Renal cortex interstitium (tissue), 11 donors: ENCODE measurements at regions not wholly inside any gene's neighbourhood (a gene's known extent, or its start where the extent isn't known, plus 50 kb on each side); places are given as distances from the start of the nearest gene placed in this dataset.
"Not testable (repeated sequence)": the region's sequence is repeated elsewhere in the genome, so short reads cannot be mapped to it uniquely, and the experiment has no call there.

Experiments used
- DNase-seq, 11 donors: peaks; one replicate each; pipeline ENCODE4 v3.0.0-alpha.2; 2013; ENCODE audit warnings: low read depth in 9 of 11, low spot score in 4 of 11; ENCODE audit errors: extremely low read depth in 1 of 11

- no peak for DNase-seq
Measured at GRCh38 chr3:72273615-72274014, 488.7 kb upstream of the PROK2 start.

GRCh38 chr3:72272356-72272755 is 487.4 kb upstream of the PROK2 start:
- no peak for DNase-seq

DNA sequence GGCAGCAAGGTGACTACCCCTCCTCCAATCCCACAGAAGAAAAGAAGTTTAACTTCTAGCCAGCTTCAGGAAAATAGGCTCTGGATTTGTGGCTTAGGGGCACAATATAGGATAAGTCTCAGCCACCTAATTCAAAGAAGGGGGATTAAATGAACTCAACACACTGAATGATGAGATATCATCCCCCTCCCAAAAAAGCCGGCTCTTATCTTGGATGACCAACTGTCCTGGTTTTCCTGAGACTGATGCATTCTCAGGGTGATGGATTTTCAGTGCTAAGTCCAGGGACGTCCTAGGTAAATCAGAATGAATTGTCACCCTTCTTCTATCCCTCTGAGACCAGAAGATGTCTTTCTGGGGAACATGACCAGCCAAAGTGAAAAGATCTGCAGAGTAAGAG is 487.0 kb upstream of the PROK2 start:
- no peak for DNase-seq

DNA sequence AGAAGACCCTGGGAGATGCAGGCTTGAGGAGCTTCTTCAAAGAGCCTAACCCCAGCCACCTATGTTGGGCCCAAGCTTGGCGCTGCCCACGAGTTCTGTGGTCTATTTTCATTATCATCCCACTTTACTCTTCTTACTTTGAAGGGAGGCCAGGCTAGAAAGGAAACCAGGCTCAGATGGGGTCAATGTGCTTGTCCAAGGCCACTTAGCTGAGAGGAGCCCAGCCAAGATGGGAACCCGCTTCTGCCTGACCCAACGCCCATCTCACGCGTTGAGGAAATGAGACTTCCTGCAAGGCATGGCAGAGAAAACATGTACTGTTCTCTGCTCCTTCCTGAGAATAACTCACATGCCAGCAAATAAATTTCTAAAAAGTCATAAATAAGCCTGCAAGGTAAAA is 486.3 kb upstream of the PROK2 start:
- DNase-seq, result no peak

DNA sequence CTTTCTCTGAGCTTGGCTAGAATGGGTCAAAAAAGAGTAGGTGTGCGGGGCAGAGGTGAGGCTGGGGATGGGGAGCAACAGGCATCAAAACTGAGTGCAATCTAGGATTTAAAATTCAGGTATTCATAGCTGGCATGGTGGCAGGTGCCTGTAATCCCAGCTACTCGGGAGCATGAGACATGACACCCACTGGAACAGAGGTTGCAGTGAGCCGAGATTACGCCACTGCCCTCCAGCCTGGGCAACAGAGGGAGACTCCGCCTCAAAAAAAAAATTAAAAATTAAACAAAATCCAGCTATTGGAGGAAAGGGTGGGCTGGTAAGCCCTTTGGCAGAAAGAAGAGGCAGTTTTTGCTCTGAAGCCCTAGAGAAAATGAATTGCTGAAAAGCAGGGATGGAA is 485.8 kb upstream of the PROK2 start:
- DNase-seq, result no peak

DNA sequence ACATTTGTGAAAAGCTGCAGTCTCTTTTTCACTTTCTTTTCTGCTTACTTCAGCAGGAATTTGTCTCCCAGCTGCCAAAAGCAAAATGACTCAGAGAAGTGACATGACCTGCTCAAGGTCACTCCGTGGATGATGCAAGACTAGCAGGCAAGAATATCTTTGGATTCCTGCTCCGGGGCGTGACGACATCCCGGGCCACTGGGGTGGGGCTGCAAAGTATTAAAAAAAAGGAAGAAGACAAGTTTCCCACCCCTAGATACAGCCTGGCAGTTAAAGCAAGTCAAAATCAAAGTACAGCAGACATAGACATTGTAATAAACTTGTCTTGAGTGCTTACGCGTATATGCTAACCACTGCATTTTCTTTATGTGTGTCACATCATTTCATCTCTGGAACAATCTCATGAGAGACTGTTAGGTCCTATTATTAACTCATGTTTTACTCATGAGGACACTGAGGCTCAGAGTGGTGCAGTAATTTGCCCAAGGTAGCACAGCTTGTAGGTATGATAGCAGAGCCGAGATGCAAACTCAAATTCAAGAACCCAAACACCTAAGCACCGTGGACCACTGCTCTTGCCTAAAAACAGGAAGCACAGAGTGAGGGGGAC is 485.2 kb upstream of the PROK2 start:
- peak in 3 of 11 donors; percentile 44 to 69 (median 53) for DNase-seq

DNA sequence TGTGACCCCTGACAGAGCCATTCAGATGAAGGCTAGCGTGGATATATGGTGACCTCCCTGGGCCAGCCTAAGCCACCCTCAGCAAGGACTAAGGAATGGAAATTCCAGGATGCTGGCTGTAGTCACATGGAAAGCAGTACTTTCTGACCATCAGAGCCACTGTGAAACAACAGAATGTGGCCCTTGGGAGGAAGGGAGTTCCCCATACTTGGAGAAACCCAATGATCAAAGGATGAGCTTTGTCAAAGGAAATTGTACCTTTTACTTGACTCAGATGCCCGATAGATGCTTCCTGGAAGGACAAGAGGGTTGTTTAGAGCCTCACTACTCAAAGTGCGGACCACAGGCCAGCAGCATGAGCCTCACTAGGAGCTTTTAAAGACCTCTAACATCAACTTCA is 484.5 kb upstream of the PROK2 start:
- no peak for DNase-seq

DNA sequence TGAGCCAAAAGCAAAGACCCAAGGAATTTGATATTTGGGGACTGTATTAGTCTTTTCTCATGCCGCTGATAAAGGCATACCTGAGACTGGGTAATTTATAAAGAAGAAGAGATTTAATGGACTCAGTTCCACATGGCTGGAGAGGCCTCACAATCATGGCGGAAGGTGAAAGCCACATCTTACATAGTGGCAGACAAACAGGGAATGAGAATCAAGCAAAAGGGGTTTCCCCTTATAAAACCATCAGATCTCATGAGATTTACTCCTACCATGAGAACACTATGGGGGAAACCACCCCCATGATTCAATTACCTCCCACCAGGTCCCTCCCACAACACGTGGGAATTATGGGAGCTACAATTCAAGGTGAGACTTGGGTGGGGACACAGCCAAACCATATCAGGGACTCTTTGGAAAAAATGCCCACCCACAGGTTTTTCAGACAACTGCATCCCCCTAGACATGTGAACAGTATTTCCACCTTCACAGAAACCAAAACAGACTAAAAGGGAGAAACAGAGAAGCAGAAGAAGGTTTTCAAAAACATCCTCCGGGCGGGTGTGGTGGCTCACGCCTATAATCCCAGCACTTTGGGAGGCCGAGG is 482.1 kb upstream of the PROK2 start:
- not testable (repeated sequence) for DNase-seq

DNA sequence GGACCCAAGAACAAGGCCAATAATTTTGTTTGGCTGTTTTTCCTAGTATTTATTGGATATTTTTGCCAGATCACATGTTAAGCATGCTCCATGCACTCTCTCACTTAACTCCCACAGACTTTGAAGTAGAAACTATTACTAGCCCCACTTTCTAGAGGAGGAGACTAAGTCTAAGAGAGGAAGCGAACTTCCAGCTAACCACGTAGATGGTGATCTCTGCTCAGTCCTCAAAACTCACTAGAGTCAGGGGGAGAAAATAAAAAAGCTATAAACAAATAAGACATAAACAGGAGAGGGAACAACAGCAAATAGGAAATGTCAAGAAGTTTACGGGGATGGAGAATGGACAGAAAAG is 481.0 kb upstream of the PROK2 start:
- no peak for DNase-seq

DNA sequence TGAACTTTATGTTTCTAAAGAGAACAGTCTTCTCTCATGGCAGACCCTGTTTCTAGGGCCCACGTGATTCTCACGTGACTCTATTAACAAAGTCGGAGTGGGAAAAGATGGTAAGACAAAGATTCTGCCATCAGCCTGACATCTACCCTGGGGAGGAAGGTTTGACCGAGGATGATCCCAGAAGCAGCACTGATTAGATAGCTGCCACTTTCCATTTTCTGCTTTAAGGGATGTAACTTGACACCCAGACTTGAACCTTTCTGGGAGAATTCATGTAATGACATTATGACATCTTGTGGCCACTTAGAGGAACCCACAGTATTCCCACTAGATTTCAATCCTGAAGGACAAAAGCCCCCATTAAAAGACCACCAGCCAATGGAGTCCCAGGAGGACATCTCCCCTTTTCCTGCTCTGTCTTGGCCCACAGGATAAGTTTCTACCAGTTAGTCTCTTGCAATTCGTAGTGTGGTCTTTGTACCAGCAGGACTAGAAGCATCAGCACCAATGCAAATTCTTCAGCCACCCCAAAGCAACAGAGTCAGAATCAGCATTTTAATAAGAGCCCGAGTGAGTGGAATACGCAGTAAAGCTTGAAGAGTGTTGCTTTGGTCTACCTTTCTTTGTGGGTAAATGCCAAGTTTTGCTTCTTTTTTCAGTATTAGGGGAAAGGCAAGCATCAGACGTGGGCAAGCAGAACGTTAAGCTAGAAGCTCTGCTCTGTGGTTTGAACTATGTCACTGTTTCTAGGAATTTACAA is 480.5 kb upstream of the PROK2 start:
- no peak for DNase-seq

- no peak for DNase-seq
Measured at GRCh38 chr3:72263223-72263990, 478.5 kb upstream of the PROK2 start.

DNA sequence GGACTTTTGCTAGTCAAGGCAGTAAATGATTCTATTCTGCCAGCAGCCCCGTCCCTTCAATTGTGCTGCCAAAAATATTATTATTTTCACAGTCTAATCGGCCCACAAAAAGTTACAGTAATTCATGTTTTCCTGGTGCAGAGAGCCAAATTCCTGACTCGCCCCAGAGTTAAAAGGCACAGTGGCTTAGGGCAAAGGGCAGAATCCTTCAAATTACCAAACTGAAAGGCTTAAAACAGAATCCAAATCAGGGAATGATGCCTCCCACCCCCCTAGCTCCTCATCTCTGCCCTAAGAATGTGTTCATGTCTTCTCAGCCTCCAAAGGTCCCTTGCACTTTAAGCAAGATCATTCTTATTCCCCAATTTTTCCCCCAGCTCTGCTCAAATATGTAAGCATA is 477.8 kb upstream of the PROK2 start:
- no peak for DNase-seq

- no peak for DNase-seq
Measured at GRCh38 chr3:72261566-72262564, 476.9 kb upstream of the PROK2 start.

DNA sequence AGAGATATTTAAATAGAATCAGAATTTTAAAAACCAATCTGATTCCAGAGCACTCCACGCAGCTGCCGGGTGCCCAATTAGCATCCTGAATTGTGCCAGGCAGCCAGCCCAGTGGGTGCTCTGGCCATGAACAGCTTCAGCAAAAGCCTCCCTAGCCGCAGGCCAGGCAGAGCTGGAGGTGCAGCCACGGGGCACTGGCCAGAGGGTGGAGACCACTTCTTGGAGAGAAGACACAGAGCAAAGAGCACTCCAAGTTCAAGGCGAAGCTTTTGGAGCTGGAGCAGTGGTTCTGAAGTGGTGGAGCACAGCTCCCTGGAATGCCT is 475.6 kb upstream of the PROK2 start:
- DNase-seq, result no peak

DNA sequence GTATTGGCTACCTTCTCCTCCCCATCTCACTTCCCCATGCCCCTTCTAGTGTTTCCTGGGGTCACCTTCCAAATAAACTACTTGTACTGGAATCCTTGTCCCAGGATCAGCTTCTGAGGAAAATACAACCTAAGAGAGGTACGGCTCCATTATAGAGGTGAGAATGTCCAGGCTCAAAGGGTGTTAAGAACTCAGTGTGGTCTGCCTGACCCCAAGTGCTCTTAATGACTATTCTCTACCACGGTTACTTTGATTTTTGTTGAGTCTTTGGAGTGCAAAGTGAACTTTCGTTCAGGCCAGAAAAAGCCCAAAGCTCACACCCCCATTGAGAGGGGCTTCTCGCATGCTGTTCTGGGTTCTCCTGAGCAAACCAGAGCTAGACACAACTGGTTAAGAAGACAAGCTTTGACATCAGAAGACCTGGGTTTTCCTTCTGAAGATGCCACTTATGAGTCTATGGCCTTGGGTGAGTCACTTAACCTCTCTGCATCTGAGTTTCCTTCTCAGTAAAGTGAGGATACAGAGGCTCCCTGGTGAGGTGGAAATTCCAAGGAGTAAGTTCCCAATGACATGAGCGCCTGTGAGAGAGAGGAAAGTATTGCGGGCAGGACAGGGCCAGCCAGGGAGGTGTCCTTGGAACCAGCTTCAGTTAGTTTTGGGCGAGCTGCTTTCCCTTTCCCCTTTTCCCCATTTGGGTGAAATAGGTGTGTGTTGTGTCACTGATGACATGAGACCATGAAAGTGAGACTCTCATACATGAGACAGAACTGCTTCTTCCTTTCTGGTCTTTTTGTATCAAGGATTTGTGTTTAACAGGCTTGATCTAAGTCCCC is 475.0 kb upstream of the PROK2 start:
- DNase-seq, result no peak

- DNase-seq, result no peak
Measured at GRCh38 chr3:72258361-72259141, 473.6 kb upstream of the PROK2 start.

GRCh38 chr3:72257738-72258137 is 472.8 kb upstream of the PROK2 start:
- no peak for DNase-seq
